Vagina (tissue), 2 donors: ENCODE measurements at regions not wholly inside any gene's neighbourhood (a gene's known extent, or its start where the extent isn't known, plus 50 kb on each side); places are given as distances from the start of the nearest gene placed in this dataset.

ENCODE experiments used
- POLR2A ChIP-seq, 2 donors: fragments of 450-650 bp; IDR thresholded peaks; one replicate each; pipeline ENCODE4 v1.6.1; 2017; ENCODE audit warnings: antibody characterized with exemption in 2 of 2, mild to moderate bottlenecking in 2 of 2, moderate library complexity in 2 of 2
- POLR2AphosphoS5 ChIP-seq, 2 donors: sonication (generic); formaldehyde crosslinking; IDR thresholded peaks; one replicate each; pipeline ENCODE4 v1.9.0; 2017; ENCODE audit warnings: antibody characterized with exemption in 2 of 2, mild to moderate bottlenecking in 2 of 2, low read depth in 1 of 2; ENCODE audit not compliant: insufficient read depth in 1 of 2
- TF ChIP-seq, protein P1 (sequence below), 3 experiments: fragments of 450-650 bp in 2 of 3; fragments of 200-600 bp in 1 of 3; sonication (generic) in 1 of 3; IDR thresholded peaks; one replicate each; pipeline ENCODE4 v1.5.1; 2017 to 2019; ENCODE audit warnings: antibody characterized with exemption in 3 of 3, mild to moderate bottlenecking in 2 of 3, moderate library complexity in 2 of 3

DNA sequence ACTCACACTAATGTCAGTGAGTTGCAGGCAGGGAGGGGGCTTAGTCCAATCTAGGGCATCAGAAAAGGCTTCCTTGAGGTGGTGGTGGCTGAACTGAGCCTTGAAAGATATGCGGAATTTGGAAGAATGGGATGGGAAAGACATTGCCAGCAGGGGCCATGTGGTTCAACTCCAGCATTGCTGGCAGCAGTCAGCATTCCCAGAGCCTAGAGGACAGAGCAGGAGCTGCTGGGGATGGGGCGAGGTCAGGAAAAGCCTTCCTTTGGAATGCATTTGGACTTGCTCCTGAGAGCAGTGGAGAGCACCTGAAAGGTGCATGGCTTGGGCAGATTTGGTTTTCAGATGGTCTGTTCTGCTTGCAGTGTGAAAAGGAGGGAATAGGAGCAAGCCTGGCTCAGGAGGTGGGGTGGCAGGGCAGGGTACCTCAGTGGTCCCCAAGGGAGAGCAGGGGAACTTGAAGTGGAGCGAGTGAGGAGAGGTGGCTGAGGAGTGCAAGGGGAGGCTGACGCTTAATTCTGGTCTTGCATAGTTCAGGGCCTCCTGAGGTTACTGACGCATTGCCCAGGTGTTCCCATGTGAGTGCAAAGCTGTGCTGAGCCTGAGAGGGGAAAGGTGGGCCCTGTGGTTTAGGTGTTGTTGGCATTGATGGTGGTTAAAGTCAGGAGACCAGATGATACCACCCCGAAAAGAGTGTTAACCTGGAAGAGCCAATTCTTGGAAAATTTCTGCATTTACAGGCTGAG, 112.1 kb upstream of the MGAT5 start:
- TF ChIP-seq, protein P1, sequence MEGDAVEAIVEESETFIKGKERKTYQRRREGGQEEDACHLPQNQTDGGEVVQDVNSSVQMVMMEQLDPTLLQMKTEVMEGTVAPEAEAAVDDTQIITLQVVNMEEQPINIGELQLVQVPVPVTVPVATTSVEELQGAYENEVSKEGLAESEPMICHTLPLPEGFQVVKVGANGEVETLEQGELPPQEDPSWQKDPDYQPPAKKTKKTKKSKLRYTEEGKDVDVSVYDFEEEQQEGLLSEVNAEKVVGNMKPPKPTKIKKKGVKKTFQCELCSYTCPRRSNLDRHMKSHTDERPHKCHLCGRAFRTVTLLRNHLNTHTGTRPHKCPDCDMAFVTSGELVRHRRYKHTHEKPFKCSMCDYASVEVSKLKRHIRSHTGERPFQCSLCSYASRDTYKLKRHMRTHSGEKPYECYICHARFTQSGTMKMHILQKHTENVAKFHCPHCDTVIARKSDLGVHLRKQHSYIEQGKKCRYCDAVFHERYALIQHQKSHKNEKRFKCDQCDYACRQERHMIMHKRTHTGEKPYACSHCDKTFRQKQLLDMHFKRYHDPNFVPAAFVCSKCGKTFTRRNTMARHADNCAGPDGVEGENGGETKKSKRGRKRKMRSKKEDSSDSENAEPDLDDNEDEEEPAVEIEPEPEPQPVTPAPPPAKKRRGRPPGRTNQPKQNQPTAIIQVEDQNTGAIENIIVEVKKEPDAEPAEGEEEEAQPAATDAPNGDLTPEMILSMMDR (IDR thresholded peaks at IDR 0.05) = no peak
- TF ChIP-seq POLR2A (IDR thresholded peaks at IDR 0.05) (no peak), POLR2AphosphoS5 (IDR thresholded peaks at IDR 0.05; ENCODE audit: insufficient read depth in 1 of 2, low read depth in 1 of 2) (no peak)
